Gastroesophageal sphincter (tissue), 4 donors: ENCODE measurements at regions not wholly inside any gene's neighbourhood (a gene's known extent, or its start where the extent isn't known, plus 50 kb on each side); places are given as distances from the start of the nearest gene placed in this dataset.

Experiments used
- ATAC-seq: fragments of 150-250 bp; one replicate; pipeline ENCODE4 v1.9.1; 2016; ENCODE audit warnings: mild to moderate bottlenecking, moderate library complexity
- H3K27ac ChIP-seq, 4 donors: fragments of 200-600 bp; sonication (generic) in 3 of 4; 1 replicate in 3 of 4; 2 replicates in 1 of 4; pipeline ENCODE4 v1.5.1; 2016 to 2019
- H3K27me3 ChIP-seq: fragments of 200-600 bp; sonication (generic); one replicate; pipeline ENCODE4 v1.5.1; 2019
- H3K36me3 ChIP-seq, 2 donors: fragments of 200-600 bp; sonication (generic); one replicate each; pipeline ENCODE4 v1.5.1; 2019; ENCODE audit warnings: control low read depth in 1 of 2
- H3K4me1 ChIP-seq, 3 donors: fragments of 200-600 bp; sonication (generic); 1 replicate in 2 of 3; 2 replicates in 1 of 3; pipeline ENCODE4 v1.5.1; 2016 to 2019; ENCODE audit warnings: control low read depth in 2 of 3
- H3K4me3 ChIP-seq, 2 donors: fragments of 200-600 bp; sonication (generic); one replicate each; pipeline ENCODE4 v1.5.1; 2019; ENCODE audit warnings: mild to moderate bottlenecking in 1 of 2, moderate library complexity in 1 of 2
- H3K9me3 ChIP-seq, 3 donors: fragments of 200-600 bp; sonication (generic); one replicate each; pipeline ENCODE4 v1.5.1; 2017 to 2019; ENCODE audit warnings: control low read depth in 2 of 3
- CTCF ChIP-seq, 4 experiments: fragments of 200-600 bp in 2 of 4; fragments of 450-650 bp in 2 of 4; sonication (generic) in 1 of 4; IDR thresholded peaks; one replicate each; pipeline ENCODE4 v1.5.1; 2017 to 2019; ENCODE audit warnings: antibody characterized with exemption in 4 of 4, mild to moderate bottlenecking in 2 of 4, moderate library complexity in 2 of 4
- EP300 ChIP-seq: sonication (generic); formaldehyde crosslinking; IDR thresholded peaks from one replicate; pipeline ENCODE4 v1.6.1; 2017; ENCODE audit warnings: antibody characterized with exemption, mild to moderate bottlenecking
- POLR2A ChIP-seq, 2 donors: fragments of 450-650 bp; IDR thresholded peaks; one replicate each; pipeline ENCODE4 v1.6.1; 2017; ENCODE audit warnings: antibody characterized with exemption in 2 of 2, mild to moderate bottlenecking in 2 of 2, moderate library complexity in 1 of 2
- POLR2AphosphoS5 ChIP-seq: sonication (generic); formaldehyde crosslinking; IDR thresholded peaks from one replicate; pipeline ENCODE4 v1.6.1; 2017; ENCODE audit warnings: antibody characterized with exemption
- WGBS, 2 donors: methylation state at CpG; one replicate each; pipeline ENCODE4 v1.1.5; 2018; ENCODE audit warnings: low coverage in 1 of 2; 5-methylcytosine and 5-hydroxymethylcytosine counted together

GRCh38 chrX:149282909-149283308 lies 222.2 kb downstream of the IDS start:
- no peak for ATAC-seq
- no peaks in the 10 kb centered on the region for H3K36me3 ChIP-seq
- no peak overlapping the region for H3K4me3 ChIP-seq
- H3K27ac ChIP-seq, result no peak overlapping the region
- H3K9me3 ChIP-seq, result no peaks in the 10 kb centered on the region
- H3K27me3 ChIP-seq, result no peaks in the 10 kb centered on the region
- WGBS, 2 donors, result 67 to 100% methylated on average over 1 of the region's 1 CpG
- no peaks in the 10 kb centered on the region for H3K4me1 ChIP-seq
- no peak for TF ChIP-seq CTCF (IDR thresholded peaks at IDR 0.05)
- no peak for TF ChIP-seq POLR2AphosphoS5
- no peak for TF ChIP-seq POLR2A (IDR thresholded peaks at IDR 0.05)
- no peak for TF ChIP-seq EP300

GRCh38 chrX:149280011-149280410 lies 225.1 kb downstream of the IDS start:
- Histone ChIP-seq H3K27me3 (no peaks in the 10 kb centered on the region), H3K4me1 (no peaks in the 10 kb centered on the region), H3K27ac (no peak overlapping the region), H3K36me3 (no peaks in the 10 kb centered on the region), H3K9me3 (no peaks in the 10 kb centered on the region), H3K4me3 (no peak overlapping the region)
- TF ChIP-seq CTCF (IDR thresholded peaks at IDR 0.05) (no peak), POLR2A (IDR thresholded peaks at IDR 0.05) (no peak), EP300 (no peak), POLR2AphosphoS5 (no peak)
- ATAC-seq, result no peak

GRCh38 chrX:149275836-149276235 lies 229.3 kb downstream of the IDS start:
- H3K4me3 ChIP-seq, result no peak overlapping the region
- no peak for ATAC-seq
- no peaks in the 10 kb centered on the region for H3K9me3 ChIP-seq
- H3K36me3 ChIP-seq, result no peaks in the 10 kb centered on the region
- no peak overlapping the region for H3K27ac ChIP-seq
- WGBS, 2 donors, result 0 to 13% methylated on average over 1 to 2 of the region's 2 CpGs
- TF ChIP-seq EP300 (no peak), POLR2AphosphoS5 (no peak), CTCF (IDR thresholded peaks at IDR 0.05) (no peak), POLR2A (IDR thresholded peaks at IDR 0.05) (no peak)
- H3K27me3 ChIP-seq, result no peaks in the 10 kb centered on the region
- H3K4me1 ChIP-seq, result no peaks in the 10 kb centered on the region

GRCh38 chrX:149274516-149275105 lies 230.5 kb downstream of the IDS start:
- no peaks in the 10 kb centered on the region for H3K4me1 ChIP-seq
- 56 to 69% methylated on average over 3 to 4 of the region's 4 CpGs for WGBS, 2 donors
- no peaks in the 10 kb centered on the region for H3K27me3 ChIP-seq
- no peak overlapping the region for H3K4me3 ChIP-seq
- no peak for ATAC-seq
- H3K27ac ChIP-seq, result no peak overlapping the region
- no peaks in the 10 kb centered on the region for H3K9me3 ChIP-seq
- no peaks in the 10 kb centered on the region for H3K36me3 ChIP-seq
- TF ChIP-seq CTCF (IDR thresholded peaks at IDR 0.05) (no peak), POLR2A (IDR thresholded peaks at IDR 0.05) (no peak), EP300 (no peak), POLR2AphosphoS5 (no peak)

- no peak for ATAC-seq
- WGBS, 2 donors, result 44 to 63% methylated on average over 4 to 5 of the region's 10 CpGs
Measured at GRCh38 chrX:149272690-149273463, 232.2 kb downstream of the IDS start.

More at GRCh38 chrX:149272690-149273463, 232.2 kb downstream of the IDS start:
- Histone ChIP-seq H3K4me1 (no peaks in the 10 kb centered on the region), H3K27me3 (no peaks in the 10 kb centered on the region), H3K9me3 (no peaks in the 10 kb centered on the region), H3K27ac (no peak overlapping the region), H3K4me3 (no peak overlapping the region), H3K36me3 (no peaks in the 10 kb centered on the region)
- TF ChIP-seq POLR2A (IDR thresholded peaks at IDR 0.05) (no peak), POLR2AphosphoS5 (no peak), CTCF (IDR thresholded peaks at IDR 0.05) (no peak), EP300 (no peak)
